GM21529 (cell line): ENCODE measurements at regions not wholly inside any gene's neighbourhood (a gene's known extent, or its start where the extent isn't known, plus 50 kb on each side); places are given as distances from the start of the nearest gene placed in this dataset.
"Not testable (repeated sequence)": the region's sequence is repeated elsewhere in the genome, so short reads cannot be mapped to it uniquely, and the experiment has no call there.

ENCODE experiments used
- ATAC-seq: cut with Tn5 transposase; IDR thresholded peaks from one replicate; pipeline ENCODE4 v1.9.1; 2021; ENCODE audit not compliant: unreplicated experiment

DNA sequence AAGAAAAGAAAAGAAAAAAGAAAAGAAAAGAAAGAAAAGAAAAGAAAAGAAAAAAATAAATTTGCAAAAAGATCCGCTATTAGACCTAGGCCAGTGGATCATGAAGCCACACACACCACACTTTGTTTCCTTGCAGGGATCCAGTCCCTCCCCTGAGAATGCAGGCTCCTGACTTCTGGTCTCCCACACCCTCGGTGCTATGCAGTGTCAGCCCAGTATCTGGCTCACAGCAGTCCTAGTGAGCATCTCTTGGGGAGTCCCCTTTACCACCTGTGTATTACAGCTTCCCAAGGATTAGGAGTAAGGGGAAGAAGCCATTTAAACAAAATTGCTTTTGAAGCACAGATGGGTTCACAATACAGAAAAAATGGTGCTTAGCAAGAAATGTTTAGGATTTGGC lies 174.1 kb upstream of the IRF2BP2 start:
- ATAC-seq: not testable (repeated sequence)

DNA sequence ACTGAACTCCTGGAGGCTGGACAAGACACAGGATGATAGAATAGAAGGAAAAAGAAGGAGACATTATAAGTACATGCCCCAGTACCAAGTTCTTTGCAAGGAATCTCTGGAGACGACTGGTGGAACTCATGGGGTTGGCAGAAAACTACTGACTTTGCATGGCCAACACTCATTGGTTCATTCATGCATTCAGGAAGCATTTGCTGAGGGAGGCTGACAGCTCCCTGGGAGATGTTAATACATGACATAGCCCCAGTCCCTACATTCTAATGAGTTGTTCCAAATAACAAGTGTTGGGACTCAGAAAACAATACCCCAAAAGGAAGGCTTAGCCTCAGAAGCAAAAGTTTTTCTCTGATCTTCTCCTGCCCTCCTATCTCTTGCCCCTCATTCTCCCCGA lies 172.8 kb upstream of the IRF2BP2 start:
- no peak for ATAC-seq

DNA sequence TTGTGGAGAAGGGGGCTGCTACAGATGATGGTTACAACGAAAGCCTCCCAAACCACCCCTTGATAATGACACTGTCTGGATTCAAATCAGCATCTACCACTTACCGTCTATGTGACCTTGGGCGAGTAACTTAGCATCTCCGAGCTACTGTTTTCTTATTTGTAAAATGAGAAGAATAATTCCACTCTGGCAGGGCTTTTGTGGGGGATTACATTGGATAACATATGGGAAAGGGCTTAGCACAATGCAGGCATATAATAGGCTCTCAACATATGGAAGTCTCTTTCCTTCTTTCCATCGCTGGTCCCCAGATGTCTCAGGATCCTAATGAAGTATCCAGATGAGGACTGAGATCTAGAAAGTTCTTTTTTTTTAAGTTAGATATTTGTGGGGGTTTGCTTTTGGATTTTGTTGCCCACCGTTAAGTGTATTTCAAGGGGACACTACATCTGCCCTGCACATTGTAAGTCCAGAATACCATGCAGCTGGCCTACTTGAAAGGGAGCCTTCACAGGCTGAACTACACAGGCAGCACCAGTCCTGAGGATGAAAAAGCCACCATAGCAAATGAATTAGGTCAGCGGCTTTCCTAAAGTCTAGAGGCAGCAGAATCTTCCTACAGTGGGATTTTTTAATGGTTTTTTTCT lies 172.2 kb upstream of the IRF2BP2 start:
- ATAC-seq: no peak

DNA sequence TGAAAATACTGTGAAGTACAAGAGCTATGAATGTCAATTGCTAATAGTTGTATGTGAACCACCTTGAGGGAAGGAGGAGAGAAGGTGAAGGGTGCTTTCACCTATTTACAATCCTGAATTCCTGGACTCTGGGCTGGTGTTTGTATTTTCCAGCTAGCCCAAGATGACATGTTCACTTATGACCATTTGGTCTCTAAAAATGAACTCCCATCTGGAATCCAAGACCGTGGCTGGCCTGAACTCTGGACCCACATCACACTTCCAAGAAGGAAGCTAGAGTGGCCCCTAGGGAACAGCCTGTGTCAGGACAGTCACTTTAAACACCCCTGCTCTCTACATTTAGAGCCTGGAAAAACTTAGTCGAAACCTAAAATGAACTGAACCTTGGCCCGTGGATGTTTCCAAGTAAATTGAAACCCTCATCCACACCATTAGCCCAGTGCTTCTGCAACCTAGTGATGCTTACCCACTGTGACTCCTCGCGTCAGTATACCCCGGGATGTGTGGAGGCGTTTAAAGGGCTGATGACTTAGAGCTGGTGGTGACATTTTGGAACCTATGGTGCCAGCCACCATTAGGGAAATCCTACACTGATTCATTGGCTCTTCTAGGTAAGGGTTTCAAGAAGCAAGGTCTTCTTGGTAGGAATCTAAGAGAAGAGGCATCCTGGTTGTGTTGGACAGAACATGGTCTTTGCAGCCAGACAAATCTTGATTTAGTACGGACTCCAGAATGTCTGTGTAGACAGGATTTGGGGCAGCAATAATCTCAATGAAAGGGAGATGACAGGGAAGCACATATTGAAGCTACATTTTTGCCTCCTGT lies 171.5 kb upstream of the IRF2BP2 start:
- ATAC-seq: no peak

DNA sequence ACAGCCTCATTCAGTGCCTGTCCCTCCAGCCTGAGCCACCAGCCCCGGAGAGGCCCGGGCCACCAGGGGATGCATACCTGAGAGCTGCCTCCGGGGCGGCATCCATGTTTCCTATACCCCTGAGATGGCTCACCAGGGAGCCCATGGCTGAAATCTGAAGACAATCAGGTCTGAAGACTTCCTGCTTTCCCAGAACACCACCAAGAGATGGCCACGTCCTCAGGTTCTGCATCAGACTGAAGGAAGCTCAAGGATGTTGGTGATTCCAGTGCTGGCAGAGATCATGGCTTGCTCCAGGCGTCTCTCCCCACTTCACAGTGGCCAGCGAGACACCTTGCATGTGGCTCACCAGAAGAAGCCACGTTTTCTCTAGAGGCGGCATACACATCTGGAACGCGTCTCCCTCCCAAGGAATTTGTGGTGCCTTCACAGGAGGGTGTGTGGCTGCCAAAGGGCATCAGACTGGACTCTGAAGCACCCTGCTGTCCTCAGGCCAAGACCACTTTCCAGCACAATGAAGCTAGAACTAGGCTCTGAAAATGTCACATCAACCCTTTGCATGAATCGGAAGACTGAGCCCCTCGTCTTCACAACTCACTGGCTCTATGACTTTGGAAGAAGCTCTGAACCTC lies 170.7 kb upstream of the IRF2BP2 start:
- no peak for ATAC-seq

DNA sequence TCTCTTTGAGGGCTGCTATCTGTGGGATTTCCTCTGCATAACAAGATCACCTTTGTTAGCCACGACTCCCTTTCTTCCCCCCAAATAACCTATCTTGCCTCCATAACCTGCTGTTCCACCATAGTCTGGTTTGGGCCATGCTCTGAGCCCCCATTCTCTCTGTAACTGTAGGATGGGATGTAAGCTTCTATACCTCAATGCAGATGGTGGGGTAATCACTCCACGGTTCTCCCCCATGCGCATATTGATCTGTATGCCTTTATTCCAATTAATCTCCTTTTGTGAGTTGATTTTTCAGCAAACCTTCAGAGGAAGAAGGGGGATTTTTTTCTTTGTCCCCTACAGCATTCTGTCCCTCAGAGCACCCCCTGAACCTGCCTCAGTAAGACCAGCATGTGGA lies 170.1 kb upstream of the IRF2BP2 start:
- no peak for ATAC-seq

DNA sequence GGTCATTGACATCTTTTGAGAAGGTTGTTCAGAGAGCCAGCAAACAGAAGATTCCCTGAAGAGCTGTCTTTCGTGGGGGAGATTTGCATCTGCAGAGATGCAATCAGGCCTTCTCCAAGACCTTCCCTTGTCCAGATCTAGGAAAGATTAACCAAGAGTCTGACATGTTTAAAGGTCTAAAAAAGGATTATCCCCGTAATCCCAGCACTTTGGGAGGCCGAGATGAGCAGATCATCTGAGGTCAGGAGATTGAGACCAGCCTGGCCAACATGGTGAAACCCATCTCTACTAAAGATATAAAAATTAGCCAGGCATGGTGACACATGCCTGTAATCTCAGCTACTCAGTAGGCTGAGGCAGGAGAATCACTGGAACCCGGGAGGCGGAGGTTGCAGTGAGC lies 169.6 kb upstream of the IRF2BP2 start:
- not testable (repeated sequence) for ATAC-seq

DNA sequence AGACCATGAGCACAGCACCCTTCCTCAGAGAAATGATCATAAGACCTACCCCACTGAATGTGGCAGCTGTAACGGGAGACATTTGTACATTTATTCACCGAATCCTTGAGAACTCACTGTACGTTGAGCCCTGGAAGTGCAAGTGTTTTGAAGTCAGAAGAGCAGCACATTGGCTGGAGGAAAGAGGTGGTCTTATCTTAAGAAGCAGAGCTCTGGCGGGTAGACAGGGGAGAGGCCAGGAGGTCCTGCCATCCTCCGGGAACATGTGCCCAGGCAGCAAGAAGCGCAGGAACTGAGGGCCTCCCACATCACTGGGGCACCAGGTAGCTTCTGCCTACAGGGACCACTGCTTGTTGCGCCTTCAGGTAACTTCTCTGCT lies 169.2 kb upstream of the IRF2BP2 start:
- no peak for ATAC-seq

DNA sequence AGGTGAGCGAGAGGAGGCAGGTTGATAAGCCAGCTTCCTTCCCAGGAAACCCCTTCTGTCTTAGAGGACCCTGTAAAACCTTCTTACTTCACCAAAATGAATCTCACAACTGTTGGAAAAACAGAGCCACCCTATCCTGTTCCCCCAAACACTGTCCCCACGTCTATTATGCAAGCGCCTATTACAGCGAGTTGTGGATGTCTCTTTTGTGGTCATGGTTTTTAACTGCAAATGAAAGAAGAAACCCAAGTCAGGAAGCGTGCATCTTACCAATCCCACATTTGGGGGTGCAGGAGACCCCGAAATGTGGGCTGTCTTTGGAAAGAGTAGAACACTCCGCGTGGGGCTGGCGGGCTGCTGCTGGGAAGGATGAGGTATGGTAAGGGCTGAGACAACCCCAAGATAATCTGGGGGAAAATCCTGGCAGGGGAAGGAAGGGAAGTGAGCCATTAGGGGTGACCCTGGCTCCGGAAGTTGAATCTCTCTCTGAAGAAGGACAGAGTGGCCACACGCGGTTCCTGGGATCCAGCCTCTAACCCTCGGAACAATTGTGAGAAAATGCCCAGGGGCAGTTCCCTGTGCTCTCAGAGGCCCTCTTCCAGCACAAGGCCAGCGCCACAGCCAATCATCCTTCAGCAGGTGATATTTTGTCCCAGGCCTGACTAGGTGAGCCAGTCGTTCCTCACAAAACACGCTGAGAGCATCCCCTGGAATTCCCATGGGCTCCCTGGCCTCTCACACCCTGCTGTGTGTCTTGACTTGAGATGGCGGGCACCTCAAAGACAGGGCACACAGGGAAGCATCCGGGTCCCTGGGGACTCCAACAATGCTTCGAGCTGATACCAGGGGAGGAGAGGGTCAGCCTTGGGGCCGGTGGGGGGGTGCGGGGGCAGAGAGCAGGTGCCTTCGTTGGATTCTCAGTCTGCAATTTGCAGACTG lies 168.5 kb upstream of the IRF2BP2 start:
- no peak for ATAC-seq

DNA sequence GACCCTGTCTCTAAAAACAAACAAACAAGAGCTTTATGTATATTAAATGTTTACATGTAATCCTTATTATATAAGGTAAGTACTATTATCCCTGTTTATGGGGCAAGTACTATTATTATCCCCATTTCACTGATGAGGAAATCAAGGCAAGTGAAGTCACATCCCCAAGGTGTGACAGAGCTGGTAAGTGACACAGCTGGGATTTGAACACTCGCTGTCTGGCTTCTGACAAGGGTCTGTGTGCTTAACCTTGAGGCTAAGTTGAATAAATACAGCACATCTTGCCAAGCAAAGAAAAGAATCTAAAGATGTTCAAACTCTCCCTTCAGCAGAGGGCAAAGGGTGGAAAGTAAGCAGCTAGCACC lies 167.9 kb upstream of the IRF2BP2 start:
- no peak for ATAC-seq

DNA sequence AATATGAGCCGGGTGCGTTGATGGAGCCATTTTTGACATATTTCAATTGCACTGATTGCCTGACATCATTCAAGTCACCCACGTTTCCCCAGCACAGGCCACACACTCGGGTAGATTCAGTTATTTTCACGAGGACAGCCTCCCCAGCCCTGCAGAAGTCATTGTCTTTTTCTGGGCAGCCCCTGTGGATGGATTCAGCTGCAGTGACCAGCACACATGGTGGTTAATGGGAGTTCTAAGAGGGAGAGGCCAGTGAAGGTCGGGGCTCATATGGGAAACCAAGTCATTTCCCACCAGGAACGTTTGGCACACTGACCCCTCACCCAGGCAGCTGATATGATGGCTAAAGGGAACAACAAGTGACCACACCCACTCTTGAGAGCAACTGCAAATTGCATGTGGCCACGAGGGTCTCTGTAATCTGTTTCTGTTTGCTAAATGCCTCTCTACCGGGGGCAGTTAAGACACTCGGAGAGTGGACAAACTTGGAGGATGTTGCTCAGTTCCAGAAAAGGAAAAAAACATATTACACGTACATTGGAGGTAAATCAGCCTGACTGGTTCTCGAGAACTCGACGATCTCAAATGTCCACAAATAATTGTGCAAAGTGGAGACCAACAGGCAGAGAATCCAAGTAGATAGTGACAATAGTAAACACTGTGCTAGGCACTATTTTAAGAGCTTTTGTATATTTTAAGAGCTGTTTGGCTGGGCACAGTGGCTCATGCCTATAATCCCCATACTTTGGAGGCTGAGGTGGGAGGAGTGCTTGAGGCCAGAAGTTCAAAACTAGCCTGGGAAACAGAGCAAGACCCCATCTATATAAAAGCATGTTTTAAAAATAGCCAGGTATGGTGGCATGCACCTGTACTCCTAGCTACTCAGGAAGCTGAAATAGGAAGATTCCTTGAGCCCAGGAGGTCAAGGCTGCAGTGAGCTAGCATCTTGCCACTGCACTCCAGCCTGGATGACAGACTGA lies 167.2 kb upstream of the IRF2BP2 start:
- no peak for ATAC-seq

DNA sequence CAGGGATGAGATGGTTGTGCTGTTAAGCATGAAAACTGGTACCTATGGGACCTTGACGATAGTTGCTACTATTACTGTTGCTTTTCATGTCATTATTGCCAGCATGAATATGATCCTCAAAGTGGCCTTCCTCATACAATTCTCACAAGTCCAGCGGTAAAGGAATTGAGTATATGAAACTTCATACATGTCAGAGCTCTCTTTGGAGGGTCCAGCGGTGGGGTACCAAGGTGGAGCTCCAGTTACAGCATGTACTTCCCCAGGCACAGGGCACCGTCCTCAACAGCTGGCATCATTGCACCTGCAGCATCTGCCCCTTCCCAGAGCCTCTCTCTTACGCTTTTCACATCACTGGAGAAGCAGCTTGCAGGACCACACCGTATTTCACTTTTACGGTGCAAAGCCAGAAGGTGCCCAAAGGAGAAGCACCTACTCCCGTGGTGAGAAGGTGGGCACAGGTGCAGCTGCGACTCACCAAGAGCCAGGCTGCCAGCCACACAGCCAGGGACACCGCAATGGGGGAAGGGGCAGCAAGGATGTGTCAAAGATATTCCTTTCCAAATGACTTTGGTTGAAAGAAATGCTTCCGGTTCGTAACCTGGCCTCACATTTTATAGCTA lies 166.4 kb upstream of the IRF2BP2 start:
- no peak for ATAC-seq

DNA sequence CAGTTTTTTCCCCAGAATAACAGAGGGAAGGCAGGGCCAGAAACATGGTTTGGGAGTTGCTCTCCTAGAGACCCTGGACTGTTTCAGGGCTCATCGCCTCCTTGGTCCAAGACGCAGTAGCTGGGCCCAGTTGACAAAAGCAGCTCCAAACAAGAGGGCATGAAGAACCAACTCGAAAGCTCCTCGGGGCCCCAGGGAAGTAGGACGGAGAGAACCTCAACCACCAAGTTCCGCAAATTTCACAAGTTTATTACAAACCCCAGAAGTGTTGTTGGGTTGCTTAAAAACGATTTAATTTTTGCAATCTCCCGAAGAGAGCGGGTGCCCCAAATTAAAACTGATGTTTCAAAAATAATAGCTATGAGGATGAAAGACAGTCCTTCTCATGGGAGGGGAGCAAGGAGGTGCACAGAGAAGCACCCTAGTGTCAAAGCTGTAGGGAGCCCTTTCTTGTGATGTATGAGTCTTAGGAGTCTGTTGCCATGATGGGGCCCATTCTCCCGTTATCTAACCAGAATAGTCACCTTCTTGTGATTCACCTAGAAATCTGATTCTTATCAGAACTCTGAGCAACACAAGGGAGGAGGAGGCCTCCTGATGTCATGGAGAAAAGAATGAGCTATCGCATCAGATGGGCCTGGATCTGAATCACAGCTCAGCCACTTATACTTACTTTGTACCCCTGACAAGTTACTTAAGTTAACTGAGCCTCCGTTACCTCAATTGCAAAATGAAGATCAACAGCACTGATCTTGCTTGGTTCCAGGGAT lies 165.7 kb upstream of the IRF2BP2 start:
- ATAC-seq: no peak

DNA sequence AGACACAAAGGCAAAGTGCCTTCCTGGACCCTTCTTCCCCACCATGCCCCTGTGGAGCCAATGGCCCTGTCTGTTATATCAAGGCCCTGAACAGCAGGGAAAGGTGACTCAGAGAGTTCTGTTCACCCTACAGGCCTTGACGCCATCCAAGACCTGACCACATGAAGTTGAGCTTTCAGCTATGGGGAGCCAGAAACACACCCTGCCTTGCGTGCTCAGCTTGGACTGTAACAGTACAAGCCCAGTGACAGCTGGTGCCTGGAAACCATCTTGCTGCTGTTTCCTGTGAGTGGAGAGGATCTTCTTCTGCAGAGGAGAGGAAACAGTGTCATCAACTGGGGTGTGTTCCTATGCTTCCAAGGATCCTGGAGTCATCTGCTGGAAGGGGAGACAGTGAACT lies 165.0 kb upstream of the IRF2BP2 start:
- ATAC-seq: no peak

DNA sequence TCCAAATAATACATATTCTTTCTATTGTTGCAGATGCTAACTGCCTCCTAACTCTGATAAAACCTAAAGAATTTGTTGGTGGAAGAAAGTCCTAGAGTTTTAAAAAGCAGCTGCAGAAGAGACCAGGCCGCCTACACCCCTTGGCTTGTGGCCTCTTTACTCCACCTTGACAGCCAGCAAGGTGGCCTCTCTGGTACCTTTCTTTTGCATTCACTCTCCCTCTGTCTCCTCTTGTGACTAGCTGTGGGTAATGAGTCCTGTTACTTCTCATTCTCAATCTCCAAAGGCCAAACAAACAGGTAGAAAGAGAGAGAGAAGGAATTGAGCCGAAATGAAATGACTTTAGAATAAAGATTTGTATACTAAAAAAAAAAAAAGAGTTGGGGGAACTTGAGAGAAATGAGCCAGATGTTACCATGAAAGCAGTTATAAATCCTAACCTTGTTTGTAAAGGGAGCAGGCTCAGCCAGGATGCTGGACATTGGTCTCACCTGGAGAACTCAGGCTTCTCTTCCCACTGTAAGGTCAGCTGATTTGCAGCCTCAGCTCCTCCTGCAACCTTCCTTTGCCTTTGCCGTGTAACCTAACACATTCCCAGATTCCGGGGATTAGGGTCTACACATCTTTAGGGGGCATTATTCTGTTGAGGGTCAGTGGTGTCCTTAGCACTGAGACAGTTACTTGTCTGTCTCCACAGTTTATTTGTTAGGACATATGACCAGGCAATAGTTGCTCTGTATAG lies 164.1 kb upstream of the IRF2BP2 start:
- no peak for ATAC-seq

DNA sequence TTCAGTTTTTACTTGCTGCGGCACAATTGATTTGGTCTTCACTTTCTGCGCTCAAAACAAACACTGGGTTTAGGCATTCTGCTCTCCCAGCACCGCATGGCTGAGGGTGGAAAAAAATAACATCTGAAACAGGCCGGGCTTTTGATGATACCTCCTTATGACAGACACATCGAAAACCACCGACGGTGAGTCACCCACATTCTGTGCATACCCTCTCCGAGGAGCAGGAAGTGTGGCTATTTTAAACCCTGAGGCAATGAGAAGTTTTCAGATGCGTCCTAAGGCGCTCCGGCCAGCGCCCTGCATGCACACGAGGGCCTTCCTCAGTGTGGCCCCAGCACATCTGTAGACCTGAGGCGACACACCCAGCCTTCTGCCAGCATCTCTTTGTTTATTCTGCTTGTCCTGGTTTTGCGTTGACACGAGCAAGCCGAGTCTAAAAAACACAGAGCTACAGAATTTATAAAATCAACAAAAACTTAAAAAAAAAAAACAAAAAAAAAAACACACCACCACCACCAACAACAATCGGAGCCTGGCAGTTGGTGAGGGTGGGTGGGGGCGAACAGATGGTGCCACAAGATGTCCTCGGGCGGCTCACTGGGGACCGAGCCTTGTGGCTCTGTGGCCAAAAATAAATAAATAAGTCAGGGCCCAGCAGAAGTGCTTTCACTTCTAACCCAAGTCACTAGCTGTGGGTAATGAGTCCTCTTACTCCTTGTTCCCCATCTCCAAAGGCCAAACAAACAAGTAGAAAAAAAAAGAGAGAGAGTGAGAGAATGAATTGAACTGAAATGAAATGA lies 162.6 kb upstream of the IRF2BP2 start:
- peak; percentile 91 for ATAC-seq

DNA sequence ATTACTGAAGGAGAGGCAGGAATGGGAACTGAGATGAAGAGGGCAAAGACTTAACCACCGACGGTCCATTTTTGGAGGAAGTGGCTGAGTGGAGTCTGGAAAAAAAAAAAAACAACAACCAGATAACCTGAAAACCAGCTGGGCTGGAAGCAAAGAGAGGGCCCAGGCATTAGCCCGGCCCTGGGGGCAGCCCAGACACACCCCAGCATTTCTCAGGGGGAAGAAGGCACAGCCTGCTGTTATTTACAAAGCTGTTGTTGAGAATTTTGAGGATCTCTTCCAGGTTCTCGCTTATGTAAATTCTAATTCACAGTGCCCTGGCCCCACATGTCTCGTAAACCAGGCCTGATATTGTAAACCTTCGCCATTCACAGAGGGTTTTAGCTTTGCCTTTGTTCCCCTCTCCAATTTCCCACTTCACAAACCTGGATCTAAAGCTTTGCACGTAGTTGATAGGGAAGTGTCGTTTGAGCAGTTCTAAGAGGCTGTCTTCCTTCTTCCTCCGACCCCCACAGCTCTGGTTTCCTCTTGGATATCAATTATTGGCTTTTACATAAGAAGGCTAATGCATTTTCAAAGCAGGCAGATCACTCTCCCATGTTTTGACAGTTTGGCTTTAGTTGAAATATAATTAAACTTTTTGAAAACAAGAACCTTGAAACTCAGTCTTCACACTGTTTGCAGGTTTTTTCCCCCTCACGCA lies 161.8 kb upstream of the IRF2BP2 start:
- ATAC-seq: no peak
